GM12864 (cell line): ENCODE measurements at regions not wholly inside any gene's neighbourhood (a gene's known extent, or its start where the extent isn't known, plus 50 kb on each side); places are given as distances from the start of the nearest gene placed in this dataset.

Experiments
- DNase-seq: peaks from one replicate; pipeline ENCODE4 v3.0.0-alpha.2; 2011; ENCODE audit warnings: low read depth
- H3K4me3 ChIP-seq: 2 replicates; pipeline ENCODE4 v1.5.1; 2011; ENCODE audit warnings: mild to moderate bottlenecking, low read depth, low read length, control low read depth
- TF ChIP-seq, protein P1 (sequence below): IDR thresholded peaks from 2 replicates; pipeline ENCODE4 v1.5.1; 2011; ENCODE audit warnings: low read depth, mild to moderate bottlenecking, moderate library complexity, low read length, control low read depth, inconsistent platforms; ENCODE audit errors: missing control alignments

DNA sequence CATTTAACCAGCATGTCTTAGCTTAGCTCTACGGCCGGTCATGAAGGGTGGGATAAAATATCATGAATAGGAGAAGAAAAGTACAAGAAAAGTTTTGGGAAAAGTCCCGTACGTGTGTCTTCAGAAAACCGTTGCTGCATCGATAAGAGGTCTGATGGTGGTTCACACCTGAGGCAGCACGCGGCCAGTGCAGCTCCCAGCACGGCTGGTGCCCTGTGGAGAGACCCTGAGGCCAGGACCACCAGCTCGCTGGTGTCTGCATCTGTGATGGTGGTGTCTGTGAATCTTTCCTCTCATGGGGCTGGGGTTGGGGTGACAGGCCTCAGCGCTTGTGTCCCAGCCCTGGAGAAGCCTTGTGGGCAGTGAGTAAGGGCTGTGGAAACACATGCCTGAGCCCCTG, 148.9 kb upstream of the IRX4 start:
- DNase-seq = no peak
- H3K4me3 ChIP-seq = no peak overlapping the region
- TF ChIP-seq, protein P1, sequence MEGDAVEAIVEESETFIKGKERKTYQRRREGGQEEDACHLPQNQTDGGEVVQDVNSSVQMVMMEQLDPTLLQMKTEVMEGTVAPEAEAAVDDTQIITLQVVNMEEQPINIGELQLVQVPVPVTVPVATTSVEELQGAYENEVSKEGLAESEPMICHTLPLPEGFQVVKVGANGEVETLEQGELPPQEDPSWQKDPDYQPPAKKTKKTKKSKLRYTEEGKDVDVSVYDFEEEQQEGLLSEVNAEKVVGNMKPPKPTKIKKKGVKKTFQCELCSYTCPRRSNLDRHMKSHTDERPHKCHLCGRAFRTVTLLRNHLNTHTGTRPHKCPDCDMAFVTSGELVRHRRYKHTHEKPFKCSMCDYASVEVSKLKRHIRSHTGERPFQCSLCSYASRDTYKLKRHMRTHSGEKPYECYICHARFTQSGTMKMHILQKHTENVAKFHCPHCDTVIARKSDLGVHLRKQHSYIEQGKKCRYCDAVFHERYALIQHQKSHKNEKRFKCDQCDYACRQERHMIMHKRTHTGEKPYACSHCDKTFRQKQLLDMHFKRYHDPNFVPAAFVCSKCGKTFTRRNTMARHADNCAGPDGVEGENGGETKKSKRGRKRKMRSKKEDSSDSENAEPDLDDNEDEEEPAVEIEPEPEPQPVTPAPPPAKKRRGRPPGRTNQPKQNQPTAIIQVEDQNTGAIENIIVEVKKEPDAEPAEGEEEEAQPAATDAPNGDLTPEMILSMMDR = no peak

DNA sequence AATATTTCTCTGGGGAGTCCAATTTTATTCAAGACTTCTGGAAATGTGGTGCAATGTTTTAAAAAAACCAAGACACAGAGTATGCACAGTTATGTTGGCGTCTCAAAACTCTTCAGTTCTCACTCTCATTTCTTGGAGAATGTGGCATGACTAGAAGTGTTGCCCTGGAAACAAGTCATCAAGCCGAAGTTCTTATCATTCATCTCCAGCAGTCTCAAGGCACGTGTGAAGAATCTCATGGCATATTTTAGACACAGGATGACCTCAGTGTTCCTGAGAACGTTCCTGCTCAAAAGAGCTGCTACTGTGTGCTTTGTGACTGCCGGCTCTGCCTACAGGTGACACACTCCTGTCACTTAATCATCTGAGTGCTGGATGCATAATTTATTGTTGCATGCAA, 147.4 kb upstream of the IRX4 start:
- TF ChIP-seq, protein P1 = no peak
- no peak for DNase-seq
- no peak overlapping the region for H3K4me3 ChIP-seq

DNA sequence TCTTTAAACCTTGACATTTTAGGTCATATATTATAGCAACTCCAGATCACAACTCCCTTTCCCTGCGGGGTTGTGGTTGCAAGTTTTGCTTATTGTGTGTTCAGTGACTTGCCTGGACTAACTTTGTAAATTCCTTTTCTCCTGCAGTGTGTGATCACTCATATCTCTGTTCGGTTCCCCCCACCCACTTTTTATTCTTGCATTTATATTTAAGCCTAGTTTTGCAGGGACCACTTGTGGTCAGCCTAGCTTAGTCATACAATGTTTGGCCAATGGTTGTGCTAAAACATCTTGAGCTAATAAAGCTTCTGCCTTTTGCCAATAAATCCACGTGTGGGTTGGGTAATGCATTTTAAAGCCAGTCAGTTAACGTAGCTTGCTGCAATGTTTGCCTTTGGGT, 146.5 kb upstream of the IRX4 start:
- TF ChIP-seq, protein P1 = no peak
- no peak overlapping the region for H3K4me3 ChIP-seq
- DNase-seq = no peak

DNA sequence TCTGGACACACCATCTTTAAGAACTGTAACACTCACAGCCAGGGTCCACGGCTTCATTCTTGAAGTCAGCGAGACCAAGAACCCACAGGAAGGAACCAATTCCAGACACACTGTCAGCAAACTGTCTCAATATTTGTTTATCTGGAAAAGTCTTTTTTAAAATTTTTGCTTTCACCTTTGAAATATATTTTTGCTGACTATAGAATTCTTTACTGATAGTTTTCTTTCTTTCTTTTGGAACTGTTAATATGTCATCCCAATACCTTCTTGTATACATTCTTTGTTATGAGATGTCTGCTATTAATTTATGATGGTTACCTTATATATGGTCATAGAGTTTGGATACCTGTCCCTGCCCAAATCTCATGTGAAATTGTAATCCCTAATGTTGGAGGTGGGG, 145.1 kb upstream of the IRX4 start:
- TF ChIP-seq, protein P1 = no peak
- no peak overlapping the region for H3K4me3 ChIP-seq
- DNase-seq = no peak

DNA sequence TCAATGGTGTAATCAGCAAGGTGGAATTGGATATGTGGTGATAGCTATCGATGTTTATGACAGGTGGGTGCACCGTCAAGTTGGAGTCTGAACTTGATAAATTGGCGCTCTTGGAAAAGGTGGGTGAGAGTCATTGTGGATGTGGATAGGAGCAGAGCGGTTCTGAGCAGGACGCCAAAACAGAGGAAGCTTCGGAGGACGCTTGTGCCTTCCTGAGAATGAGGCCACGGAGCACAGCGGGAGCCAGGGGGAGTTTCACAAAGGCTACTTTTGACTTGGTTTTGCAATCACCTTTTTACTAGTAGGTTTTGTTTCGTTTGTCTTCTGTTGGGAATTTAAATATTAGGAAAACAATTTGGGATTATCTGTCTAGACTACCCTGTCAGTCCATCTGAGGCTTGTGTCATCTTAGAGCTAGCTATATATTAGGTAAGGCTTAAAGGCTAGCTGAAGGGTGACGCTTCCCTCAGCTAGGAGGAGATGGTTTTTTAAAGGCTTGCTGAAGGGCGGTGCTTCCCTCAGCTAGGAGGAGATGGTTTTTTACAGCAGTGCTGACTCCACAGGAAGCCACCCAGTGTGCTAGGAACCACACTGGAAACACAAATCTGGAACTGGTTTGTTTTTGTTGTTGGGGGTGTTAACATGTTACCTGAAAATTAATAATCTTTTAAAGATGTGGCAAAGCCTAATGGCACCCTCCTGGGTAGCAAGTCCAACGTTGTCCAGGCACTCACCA, 142.4 kb upstream of the IRX4 start:
- no peak overlapping the region for H3K4me3 ChIP-seq
- no peak for DNase-seq
- TF ChIP-seq, protein P1 = no peak

DNA sequence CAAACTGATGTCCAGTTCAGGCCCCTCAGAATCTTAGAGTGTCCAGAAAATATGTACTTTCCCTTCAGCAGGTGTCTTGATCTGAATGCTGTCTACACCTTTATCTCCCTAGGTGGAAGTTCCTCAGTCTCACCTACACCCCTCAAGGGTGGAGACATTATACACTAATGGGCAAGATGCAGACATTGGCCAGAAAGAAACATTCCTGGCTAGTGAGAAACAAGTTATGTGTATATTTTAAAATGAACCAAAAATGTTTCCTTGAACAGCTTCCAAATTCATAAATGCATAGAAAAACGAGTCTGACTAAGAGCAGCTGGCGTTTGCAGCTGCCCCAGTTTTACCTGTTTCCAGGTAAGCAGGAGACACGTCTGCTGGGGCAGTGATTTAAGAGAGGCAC, 140.5 kb upstream of the IRX4 start:
- H3K4me3 ChIP-seq = no peak overlapping the region
- DNase-seq = no peak
- TF ChIP-seq, protein P1 = no peak

DNA sequence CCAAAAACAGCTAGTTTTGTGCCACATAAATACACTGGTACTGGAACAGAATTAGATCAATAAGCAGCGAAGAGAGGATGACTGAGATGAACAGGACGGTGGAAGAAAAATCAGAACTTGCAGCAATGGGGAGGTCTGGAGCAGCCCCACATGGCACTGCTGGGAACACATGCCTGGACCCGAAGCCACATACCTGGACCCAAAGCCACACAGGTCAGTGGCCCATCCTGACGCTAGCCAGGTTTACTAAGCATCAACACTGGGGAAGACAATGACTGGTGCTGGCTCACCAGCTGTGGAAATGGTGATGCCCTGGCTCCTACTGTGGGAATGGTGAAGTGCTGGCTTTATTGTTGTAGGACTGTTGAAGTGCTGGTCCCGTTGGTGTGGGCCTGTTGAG, 139.7 kb upstream of the IRX4 start:
- H3K4me3 ChIP-seq = no peak overlapping the region
- DNase-seq = no peak
- TF ChIP-seq, protein P1 = no peak
